ENCODE measurements at regions not wholly inside any gene's neighbourhood (a gene's known extent, or its start where the extent isn't known, plus 50 kb on each side); places are given as distances from the start of the nearest gene placed in this dataset.

DNA sequence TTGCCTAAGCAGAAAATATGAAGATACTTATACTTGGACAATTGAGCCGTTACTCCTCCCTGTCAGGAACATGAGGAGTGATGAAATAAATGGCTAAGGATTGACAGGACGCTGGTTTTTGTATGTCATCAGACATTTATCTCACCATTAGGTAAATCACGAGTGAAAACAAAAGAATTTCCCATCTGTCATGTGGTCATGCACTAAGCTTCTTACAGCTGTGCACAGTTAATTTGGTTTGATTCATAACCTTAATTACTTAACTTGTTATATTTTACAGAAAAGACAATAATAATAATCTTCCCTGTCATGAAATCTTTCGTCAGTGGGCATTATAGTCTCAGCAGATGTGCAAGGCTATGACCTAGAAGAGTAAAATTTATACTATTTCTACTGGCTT lies 266.5 kb downstream of the HGF start:
- Histone ChIP-seq H3K4me1 (peaks cover 16% of the 10 kb centered on the region), H3K4me3 (no peak overlapping the region), H3K9me3 (no peaks in the 10 kb centered on the region), H3K27me3 (no peaks in the 10 kb centered on the region), H3K27ac (no peak overlapping the region), H3K36me3 (no peaks in the 10 kb centered on the region)
- TF ChIP-seq EP300 (IDR thresholded peaks at IDR 0.05) (no peak), POLR2AphosphoS5 (IDR thresholded peaks at IDR 0.05) (no peak), POLR2A (IDR thresholded peaks at IDR 0.05) (no peak)
- TF ChIP-seq, protein P1, sequence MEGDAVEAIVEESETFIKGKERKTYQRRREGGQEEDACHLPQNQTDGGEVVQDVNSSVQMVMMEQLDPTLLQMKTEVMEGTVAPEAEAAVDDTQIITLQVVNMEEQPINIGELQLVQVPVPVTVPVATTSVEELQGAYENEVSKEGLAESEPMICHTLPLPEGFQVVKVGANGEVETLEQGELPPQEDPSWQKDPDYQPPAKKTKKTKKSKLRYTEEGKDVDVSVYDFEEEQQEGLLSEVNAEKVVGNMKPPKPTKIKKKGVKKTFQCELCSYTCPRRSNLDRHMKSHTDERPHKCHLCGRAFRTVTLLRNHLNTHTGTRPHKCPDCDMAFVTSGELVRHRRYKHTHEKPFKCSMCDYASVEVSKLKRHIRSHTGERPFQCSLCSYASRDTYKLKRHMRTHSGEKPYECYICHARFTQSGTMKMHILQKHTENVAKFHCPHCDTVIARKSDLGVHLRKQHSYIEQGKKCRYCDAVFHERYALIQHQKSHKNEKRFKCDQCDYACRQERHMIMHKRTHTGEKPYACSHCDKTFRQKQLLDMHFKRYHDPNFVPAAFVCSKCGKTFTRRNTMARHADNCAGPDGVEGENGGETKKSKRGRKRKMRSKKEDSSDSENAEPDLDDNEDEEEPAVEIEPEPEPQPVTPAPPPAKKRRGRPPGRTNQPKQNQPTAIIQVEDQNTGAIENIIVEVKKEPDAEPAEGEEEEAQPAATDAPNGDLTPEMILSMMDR (IDR thresholded peaks at IDR 0.05), result no peak
- 64% methylated on average over 4 of the region's 4 CpGs for WGBS
- no peak for DNase-seq (ENCODE audit: low spot score in 2 of 2)

DNA sequence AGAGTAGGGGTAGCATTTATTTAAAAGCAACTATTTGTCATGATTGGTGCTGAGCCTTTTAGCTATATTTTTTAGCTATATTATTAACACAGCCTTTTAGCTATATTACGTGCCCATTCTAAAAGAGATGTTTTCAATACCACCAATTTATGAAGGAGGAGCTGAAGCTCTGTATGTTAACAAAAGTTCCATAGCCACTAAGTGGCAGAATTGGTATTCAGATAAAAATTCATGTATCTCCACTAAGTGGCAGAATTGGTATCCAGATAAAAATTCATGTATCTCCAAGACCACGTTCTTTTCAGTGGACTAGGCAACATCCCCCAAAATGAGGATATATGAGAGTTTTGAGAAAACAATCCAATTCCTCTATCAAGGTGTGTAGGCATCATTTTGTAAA lies 268.6 kb downstream of the HGF start:
- 64% methylated on average over 2 of the region's 2 CpGs for WGBS
- no peaks in the 10 kb centered on the region for H3K27me3 ChIP-seq
- DNase-seq (ENCODE audit: low spot score in 2 of 2), result no peak
- peaks cover 16% of the 10 kb centered on the region for H3K4me1 ChIP-seq
- no peak overlapping the region for H3K4me3 ChIP-seq
- TF ChIP-seq POLR2A (IDR thresholded peaks at IDR 0.05) (no peak), EP300 (IDR thresholded peaks at IDR 0.05) (no peak), POLR2AphosphoS5 (IDR thresholded peaks at IDR 0.05) (no peak)
- TF ChIP-seq, protein P1 (IDR thresholded peaks at IDR 0.05), result no peak
- no peaks in the 10 kb centered on the region for H3K36me3 ChIP-seq
- H3K9me3 ChIP-seq, result no peaks in the 10 kb centered on the region
- H3K27ac ChIP-seq, result no peak overlapping the region

DNA sequence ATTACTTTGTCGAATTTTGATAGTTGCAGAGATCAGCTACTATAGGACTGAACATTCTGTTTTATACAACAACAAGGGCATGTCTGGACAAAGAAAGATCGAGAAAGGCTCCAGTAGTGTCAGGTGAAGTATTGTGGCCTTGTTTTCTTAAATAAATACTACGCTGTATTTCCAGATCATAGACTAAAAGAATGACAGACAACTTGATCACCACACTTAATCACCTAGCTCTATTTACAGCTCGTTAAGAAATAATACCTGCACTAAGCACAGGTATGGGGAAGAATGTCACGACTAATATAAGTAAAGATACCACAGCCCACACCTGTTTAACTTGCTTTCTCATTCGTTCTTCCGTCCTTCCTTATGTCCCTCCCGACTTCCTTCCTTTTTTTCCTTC lies 269.2 kb downstream of the HGF start:
- DNase-seq (ENCODE audit: low spot score in 2 of 2), result no peak
- Histone ChIP-seq H3K27ac (no peak overlapping the region), H3K36me3 (no peaks in the 10 kb centered on the region), H3K4me3 (no peak overlapping the region), H3K27me3 (no peaks in the 10 kb centered on the region), H3K4me1 (peaks cover 16% of the 10 kb centered on the region), H3K9me3 (no peaks in the 10 kb centered on the region)
- TF ChIP-seq POLR2AphosphoS5 (IDR thresholded peaks at IDR 0.05) (no peak), POLR2A (IDR thresholded peaks at IDR 0.05) (no peak), EP300 (IDR thresholded peaks at IDR 0.05) (no peak)
- TF ChIP-seq, protein P1 (IDR thresholded peaks at IDR 0.05), result no peak
- 69% methylated on average over 8 of the region's 8 CpGs for WGBS

DNA sequence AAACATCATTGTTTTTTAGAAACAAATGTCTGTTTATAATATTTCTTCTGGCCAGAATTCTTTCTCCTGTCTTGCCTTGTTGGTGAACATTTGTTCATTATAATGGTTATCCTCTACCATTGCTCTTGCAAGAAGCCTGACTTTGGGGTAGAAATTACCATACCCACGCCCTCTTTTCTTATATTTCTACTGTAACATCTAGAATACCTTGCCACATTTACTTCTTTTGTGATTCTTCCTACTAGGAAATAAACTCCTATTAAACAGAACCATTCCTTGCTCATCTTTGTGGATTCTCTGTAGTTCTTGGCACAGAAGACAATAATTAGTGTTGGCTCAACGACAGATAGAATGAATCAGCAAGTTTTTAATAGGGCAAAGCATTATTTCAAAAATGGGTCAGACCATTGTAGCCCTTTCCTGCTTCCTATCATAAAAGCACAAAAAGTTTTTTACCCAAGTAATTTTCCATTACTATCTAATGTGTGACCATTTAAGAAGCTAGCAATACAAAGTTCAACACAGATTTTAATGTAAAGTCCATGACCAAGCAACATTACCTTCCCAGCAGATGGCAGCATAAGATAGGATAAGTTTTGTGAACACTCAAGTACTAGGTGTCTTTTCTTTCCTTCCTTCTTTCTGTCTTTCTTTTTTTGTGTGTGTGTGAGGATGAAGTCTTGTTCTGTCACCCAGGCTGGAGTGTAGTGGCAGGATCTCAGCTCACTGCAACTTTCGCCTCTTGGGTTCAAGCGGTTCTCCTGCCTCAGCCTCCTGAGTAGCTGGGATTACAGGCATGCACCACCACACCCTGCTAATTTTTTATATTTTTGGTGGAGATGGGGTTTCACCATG lies 270.4 kb downstream of the HGF start:
- H3K36me3 ChIP-seq, result no peaks in the 10 kb centered on the region
- no peak for DNase-seq (ENCODE audit: low spot score in 2 of 2)
- peaks cover 16% of the 10 kb centered on the region for H3K4me1 ChIP-seq
- H3K9me3 ChIP-seq, result no peaks in the 10 kb centered on the region
- TF ChIP-seq, protein P1 (IDR thresholded peaks at IDR 0.05), result peak; percentile 22 to 49
- no peak for TF ChIP-seq POLR2AphosphoS5 (IDR thresholded peaks at IDR 0.05)
- no peaks in the 10 kb centered on the region for H3K27me3 ChIP-seq
- H3K4me3 ChIP-seq, result no peak overlapping the region
- peak overlapping the region; percentile 22 for H3K27ac ChIP-seq
- 54% methylated on average over 4 of the region's 4 CpGs for WGBS

DNA sequence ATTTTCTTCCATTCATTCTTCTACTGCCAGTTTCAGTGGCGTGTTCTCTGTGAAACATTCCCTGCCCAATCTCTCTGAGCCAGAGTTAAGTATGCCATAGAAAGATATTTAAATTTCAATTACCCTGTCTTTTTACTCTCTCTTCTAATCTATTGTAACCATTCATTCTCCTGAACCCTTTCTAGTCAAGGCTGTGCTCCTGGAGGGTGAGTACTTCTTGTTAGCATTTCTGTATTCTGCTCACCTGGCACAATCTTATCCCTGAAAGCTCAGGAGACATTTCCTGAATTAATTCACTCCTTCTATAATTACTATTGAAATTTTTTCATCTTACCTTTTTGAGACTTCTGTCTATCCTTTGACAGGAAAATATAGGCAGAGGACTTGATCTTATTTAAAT lies 271.7 kb downstream of the HGF start:
- Histone ChIP-seq H3K4me1 (peaks cover 16% of the 10 kb centered on the region), H3K4me3 (no peak overlapping the region), H3K27me3 (no peaks in the 10 kb centered on the region), H3K27ac (no peak overlapping the region), H3K36me3 (no peaks in the 10 kb centered on the region), H3K9me3 (no peaks in the 10 kb centered on the region)
- TF ChIP-seq, protein P1 (IDR thresholded peaks at IDR 0.05), result no peak
- TF ChIP-seq EP300 (IDR thresholded peaks at IDR 0.05) (no peak), POLR2AphosphoS5 (IDR thresholded peaks at IDR 0.05) (no peak), POLR2A (IDR thresholded peaks at IDR 0.05) (no peak)
- WGBS, result 94% methylated on average over 1 of the region's 1 CpG
- no peak for DNase-seq (ENCODE audit: low spot score in 2 of 2)

All from suprapubic skin (tissue), 4 donors.